ENCODE measurements at regions not wholly inside any gene's neighbourhood (a gene's known extent, or its start where the extent isn't known, plus 50 kb on each side); places are given as distances from the start of the nearest gene placed in this dataset.
"Not testable (repeated sequence)": the region's sequence is repeated elsewhere in the genome, so short reads cannot be mapped to it uniquely, and the experiment has no call there.

DNA sequence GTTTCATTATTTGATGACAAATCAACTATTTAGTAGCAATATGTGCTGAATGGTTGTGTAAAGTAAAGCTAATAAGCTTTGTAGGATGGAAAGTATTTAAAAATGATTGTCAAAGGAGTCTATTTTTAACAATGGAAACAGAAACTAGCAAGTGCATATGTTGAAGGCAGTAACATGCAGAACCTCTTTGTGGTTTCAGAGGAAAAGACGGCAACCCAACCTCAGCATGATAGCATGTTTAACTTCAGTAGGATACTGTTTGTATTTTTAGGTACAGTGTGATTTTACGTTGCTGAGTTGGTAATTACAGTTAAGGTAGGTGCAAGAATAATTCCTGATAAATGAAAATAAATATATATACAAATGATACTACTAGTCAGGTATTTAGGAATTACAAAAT is 545.4 kb downstream of the CDY1 start:
- not testable (repeated sequence) for DNase-seq

GRCh38 chrY:26179326-26179725 is 557.4 kb downstream of the CDY1 start:
- not testable (repeated sequence) for DNase-seq

GRCh38 chrY:26224974-26225373 is 603.1 kb downstream of the CDY1 start:
- DNase-seq = not testable (repeated sequence)

DNA sequence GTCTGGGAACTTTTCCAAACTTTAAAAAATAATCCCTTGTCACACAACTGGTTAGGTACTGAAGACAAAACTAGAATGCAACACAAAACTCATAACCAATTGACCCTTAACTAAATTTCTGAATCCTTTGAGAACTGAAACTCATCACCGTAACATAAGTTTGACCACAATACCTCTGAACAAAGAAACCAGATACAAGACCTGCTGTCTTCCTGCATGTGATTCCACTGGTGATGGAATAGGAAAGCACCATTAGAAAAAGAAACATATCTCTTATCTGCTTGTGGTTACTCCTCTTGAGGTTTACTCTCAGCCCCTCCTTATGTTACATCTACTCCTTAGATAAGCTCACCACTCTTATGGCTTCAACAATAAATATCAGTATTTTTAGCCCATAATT is 603.6 kb downstream of the CDY1 start:
- DNase-seq = not testable (repeated sequence)

DNA sequence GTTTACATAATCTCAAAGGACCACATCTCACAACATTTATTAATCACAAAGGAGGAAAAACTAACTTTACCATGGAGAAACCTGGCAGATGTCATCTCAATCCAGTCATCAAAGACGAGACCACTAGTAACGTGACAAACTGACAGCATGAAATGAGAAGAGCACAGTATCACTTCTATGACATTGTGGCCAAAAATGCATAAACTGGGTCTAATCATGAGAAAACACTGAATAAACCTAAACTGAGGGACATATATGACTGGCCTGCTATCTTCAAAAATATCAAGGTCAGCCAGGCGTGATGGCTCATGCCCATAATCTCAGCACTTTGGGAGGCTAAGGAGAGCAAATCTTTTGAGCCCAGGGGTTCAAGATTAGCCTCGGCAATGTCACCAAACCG is 619.0 kb downstream of the CDY1 start:
- not testable (repeated sequence) for DNase-seq

GRCh38 chrY:26254262-26254661 is 632.3 kb downstream of the CDY1 start:
- not testable (repeated sequence) for DNase-seq

GRCh38 chrY:26265449-26265848 is 643.5 kb downstream of the CDY1 start:
- not testable (repeated sequence) for DNase-seq

DNA sequence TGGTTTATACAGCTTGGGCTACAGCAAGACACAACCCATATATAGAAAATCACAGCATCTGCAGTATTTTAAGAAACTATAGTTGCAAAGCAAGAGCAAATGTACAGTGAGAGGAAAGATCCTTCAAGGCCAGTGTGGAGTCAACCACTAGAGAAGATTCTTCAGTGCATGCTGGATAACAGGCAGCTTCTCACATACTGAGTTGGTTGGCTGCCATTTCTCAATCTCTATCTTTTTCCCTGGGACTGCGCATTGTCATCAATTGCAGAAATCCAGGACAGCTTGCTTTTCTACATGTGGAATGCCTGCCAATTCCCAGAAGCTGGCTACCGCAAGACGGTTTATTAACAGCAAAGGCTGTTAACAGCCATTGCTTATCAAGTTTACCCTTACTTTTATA is 646.5 kb downstream of the CDY1 start:
- not testable (repeated sequence) for DNase-seq

DNA sequence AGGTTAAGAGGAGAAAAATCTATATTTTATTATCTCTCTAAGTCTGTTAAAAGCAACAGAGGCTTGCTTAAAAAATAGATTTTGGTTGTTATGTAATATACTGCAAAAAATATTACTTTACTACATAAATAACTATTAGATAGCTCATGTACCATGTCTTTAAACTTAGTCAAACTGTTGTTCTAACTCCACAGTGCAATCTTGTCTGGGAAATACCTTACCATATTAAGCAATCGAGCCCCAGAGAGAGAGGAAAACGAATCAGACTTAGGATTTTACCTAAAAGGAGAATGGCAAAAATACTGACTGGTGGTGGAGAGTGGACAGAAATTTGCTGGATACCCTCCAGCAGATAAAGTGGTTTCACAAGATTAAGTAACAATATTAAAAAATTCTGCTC is 647.0 kb downstream of the CDY1 start:
- DNase-seq = not testable (repeated sequence)

GRCh38 chrY:26273089-26273488 is 651.2 kb downstream of the CDY1 start:
- DNase-seq = not testable (repeated sequence)

DNA sequence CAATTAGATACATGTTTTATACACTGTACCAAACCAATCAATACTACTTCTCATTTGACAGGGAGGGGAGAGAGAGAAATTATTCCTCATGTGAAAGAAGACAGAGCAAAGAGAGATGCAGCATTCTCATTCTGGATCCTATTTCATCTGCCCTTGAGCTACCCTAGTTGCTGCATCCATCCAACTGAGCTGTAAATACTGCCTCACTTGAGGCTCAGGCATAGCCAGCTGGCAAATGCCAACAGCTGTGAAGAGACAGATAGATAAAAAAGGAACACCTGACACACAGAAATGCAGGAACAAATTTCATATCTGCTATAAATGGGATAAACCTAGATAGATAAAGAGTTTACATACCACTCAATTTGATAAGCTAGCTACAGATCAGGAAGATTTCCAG is 684.1 kb downstream of the CDY1 start:
- DNase-seq = not testable (repeated sequence)

DNA sequence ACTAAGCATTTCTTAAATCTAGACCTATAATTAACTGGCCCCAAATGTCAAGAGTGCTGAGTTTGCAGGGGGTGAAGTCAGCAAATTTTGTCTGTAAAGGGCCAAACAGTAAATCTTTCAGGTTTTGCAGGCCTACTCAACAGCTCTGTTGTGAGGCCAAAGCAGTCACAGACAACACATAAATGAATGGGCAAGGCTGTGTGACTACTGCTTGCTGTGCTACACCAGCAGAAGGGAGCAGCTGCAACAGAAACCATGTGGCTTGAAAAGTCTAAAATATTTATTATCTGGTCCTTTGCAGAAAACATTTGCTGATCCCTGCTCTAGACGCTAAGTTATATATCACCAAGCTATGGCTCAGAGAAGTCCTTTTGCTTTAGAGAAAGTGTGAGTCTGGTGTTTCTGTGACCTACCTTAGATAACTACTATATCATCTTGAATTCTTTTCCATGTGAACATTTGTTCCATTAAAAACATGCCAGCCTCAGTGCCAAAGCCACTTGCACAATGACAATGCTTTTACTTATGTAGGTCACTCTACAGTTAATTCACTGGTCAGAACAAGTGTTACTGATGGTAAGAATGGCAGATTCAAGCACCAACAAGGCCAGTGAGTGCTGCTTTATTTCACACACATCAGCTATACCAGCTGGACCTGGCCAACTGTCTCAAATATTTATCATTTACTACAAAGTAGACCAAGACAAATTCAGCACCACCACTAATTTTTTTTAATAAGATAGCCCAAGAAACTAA is 684.9 kb downstream of the CDY1 start:
- not testable (repeated sequence) for DNase-seq

DNA sequence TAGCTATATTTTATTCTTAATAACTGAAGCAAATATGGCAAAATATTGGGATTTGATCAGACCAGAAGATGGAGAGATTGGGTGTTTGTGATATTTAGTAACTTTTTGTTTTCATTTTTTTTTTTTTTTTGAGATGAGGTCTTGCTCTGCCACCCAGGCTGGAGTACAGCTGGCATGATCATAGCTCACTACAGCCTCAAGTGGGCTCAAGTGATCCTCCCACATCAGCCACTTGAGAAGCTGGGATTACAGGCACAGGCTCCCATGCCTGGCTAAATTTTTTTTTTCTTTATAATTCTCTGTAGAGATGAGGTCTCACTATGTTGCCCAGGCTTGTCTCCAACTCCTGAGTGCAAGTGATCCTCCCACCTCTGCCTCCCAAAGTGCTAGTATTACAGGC is 686.4 kb downstream of the CDY1 start:
- not testable (repeated sequence) for DNase-seq

GRCh38 chrY:26315065-26315464 is 693.1 kb downstream of the CDY1 start:
- not testable (repeated sequence) for DNase-seq

DNA sequence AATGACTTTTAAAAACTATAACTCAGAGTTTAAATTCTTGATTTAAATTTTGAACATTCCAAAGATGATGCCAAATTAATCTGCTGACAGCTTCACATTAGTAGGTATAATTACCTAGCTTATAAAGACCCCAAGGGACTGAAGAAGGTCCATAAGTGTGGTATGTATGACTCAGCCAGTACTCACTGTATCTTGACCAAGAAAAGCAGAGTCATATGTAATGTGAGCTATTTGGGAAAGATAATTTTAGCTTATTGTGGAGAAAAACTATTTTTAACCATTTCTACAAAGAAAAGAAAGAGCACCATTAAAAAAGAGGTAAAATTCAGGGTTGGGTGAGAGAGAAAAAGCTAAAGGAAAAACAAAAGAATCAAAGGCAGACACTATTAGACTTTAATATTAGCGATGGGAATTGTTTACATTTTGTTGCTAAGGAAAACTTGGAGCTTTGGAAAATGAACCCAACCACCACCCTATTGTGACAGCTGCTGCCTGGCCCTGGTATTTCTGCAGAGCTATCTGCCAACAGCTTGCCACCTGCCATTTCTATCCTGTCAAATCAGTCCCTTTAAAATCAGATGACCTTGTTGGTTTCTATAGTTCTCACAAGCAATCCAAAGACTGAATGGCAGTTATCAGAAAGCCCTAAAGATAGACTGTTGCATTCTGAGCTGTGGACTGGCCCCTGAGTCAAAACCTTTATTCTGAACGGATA is 697.7 kb downstream of the CDY1 start:
- not testable (repeated sequence) for DNase-seq

DNA sequence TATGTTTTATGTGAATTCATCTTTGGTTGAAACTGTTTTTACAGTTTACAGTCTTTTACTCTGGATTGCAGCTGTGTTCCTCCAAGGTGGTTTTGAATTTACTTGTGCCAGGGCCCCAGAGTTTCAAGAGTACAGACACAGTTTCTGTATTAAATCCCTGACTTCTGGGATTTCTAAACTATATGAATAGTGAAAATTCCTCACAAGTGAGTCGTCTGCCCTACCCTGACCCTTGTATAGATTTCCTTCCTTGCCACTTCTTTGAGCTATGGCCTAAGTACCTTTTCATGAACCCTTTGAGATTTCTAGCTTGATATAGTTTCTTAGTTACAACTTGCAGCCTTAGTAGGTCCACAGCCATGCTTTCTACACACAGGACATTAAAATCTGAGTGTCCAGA is 700.8 kb downstream of the CDY1 start:
- not testable (repeated sequence) for DNase-seq

GRCh38 chrY:26352931-26353330 is 731.0 kb downstream of the CDY1 start:
- not testable (repeated sequence) for DNase-seq

DNA sequence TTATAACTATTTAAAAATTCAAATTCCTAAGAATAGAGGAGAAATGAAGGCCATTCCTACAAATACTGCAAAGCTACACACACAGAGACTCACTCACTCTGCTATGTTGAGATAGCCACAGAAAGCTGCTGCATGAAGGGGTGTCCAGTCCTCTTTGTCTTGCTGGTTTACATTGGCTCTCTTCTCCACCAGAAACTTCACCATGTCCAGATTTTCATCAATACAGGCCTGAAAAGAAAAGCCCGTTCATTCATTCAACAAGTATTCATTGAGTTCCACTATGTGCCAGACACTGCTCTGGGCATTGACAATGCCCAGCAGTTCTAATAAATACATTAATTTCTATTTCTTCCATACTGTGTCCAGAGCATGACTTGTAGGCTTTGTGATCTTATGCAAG is 732.3 kb downstream of the CDY1 start:
- DNase-seq = no peak

DNA sequence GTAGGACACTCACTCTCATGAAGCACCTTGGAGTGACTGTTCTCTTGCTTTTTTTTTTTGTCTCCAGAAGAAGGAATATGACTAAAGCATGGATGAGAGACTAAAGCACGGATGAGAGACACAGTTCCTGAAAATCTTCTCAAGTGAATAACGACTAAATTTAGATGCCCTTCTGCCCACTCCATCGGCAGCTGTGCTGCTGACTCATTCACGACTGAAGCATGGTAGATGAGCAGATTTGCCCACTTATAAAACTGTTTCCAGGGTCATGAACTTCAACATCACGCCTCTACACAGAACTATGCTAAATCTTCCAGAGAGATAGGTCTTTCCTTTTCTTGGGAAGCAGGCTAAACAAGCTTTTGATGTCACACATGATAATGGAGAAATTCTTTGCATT is 738.0 kb downstream of the CDY1 start:
- DNase-seq = not testable (repeated sequence)

GRCh38 chrY:26360472-26360871 is 738.6 kb downstream of the CDY1 start:
- not testable (repeated sequence) for DNase-seq

DNA sequence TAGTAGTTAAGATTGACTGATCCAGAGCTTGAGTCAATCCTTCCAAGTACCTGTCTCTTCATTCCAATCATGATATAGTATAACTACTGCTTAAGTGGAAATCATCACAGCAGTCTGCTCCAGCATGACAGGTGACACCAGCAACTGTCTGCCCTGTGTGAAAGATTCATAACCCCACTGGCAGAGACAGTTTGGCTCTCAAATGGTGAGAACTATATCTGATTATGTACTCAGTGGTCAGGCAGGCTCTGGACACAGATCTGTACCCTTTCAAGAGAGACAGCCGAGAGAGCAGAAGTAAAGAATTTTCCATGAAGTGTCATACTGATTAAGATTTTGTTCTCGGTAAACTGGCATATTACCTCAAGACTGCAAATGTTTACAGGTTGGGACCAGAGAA is 741.5 kb downstream of the CDY1 start:
- not testable (repeated sequence) for DNase-seq

DNA sequence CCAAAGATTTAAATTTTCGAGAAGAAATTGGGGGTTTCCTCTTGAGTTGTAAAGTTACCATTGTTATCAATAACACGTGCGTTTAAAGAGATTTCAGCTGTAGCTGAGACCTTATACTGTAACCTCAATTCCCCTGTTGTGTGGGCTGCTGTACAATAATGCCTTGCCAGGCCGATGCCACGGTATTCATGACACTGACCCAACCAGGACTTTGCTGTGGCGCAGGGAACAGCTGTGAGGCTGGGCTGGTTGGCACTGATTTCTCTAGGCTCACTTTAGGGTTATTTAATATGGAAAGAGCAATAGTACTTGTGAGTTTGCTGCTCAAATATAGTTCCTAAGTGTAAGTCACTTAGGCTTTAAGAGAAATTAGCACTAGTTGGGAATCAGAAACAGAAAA is 744.2 kb downstream of the CDY1 start:
- not testable (repeated sequence) for DNase-seq

DNA sequence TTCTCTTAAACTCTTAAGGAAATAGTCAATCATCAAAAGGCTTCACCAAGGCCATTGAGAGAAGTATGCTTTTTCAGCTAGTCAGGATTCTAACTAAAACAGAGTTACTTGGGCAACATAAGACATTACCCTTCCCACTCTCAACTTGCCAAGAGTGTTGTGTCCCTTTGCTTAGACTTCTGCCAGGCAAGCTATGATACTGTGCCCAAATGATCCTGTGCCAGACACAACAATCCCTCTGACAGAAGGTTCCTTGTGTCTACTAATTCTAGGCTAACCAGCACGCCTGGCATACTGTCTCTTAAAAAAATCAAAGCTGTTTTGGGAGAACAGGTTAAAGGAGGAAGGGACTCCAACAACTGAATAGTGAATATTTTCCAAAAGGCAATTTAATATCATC is 750.6 kb downstream of the CDY1 start:
- not testable (repeated sequence) for DNase-seq

- peak; percentile 4 for DNase-seq
Measured at GRCh38 chrY:26408671-26409328, 786.9 kb downstream of the CDY1 start.

Measured in CD4-positive, alpha-beta T cell treated with Interleukin-17A for 4 hours (primary cell).